Muscle of back (tissue), 3 donors: ENCODE measurements at regions not wholly inside any gene's neighbourhood (a gene's known extent, or its start where the extent isn't known, plus 50 kb on each side); places are given as distances from the start of the nearest gene placed in this dataset.

Source experiments
- DNase-seq, 3 donors: peaks; one replicate each; pipeline versions ENCODE4 v3.0.0 to v3.0.0-alpha.2; 2013

GRCh38 chr6:139931747-139932146, 557.3 kb upstream of the CITED2 start:
- DNase-seq, result no peak

DNA sequence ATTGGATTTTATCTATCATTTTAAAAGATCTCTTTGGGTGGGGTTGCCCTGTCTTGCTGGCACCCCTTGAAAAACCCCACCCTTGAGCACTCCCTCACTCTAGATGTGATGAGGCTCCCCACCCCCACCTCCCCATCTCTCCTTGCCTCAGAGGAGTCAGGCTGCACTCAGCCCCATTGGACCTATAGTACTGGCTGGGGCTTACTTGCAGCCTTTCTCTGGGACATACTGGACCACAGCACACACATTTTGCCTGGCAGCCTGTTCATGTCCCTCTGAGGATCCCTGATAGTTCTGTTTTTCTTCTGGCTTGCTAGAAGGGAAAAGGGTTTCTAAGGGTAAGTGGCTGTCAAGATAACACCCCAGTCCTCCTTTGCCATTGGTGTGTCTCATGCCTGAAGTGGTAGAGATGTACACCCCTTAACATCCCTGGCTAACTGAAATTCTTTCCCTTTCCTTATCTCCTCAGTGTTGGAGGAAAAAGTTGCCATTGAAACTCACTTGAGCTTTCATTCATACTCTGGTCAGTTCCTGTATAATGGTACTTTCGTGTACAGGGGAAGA, 553.4 kb upstream of the CITED2 start:
- no peak for DNase-seq

- DNase-seq, result peak in 2 of 3 donors; percentile 67 to 80
These were observed 552.8 kb upstream of the CITED2 start for GRCh38 chr6:139927236-139927635.

- DNase-seq, result no peak
These were observed 552.3 kb upstream of the CITED2 start for GRCh38 chr6:139926711-139927110.

DNA sequence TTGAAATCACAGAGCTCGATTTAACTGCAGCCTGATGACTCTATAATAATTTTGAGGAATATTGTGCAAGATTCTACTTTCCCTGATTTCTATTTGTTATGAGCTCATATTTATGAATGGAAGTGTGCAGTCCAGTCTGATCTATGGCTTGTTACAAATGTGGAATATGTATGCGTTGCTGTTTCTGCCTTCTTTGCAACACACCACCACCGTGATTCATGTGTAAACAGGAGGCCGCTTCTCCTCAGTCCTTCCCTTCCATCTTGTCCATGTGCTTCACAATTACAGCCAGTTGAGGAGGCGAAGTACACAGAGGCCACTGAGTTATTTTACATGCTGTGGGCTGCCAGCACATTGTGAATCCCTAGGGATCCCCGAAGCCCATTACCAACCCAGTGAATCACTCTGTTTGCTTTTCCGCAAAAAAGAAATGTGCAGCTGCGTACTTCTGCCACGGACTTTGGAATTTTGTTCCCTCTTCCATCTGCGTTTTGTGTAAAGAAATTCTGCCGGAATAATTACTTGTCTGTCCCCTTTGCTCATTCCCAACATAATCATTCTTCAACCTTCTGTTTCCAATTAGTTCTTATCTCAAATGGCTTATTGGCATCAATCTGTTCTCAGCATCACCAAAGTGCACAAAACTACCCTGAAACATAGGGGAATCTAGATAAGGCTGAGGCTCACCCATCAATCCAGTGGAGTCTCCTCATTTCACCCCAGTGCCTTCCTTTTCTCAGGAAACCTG, 551.6 kb upstream of the CITED2 start:
- peak in 2 of 3 donors; percentile 70 to 92 for DNase-seq

GRCh38 chr6:139923964-139924475, 549.6 kb upstream of the CITED2 start:
- DNase-seq, result no peak

- no peak for DNase-seq
These were observed 547.8 kb upstream of the CITED2 start for GRCh38 chr6:139922236-139922635.

DNA sequence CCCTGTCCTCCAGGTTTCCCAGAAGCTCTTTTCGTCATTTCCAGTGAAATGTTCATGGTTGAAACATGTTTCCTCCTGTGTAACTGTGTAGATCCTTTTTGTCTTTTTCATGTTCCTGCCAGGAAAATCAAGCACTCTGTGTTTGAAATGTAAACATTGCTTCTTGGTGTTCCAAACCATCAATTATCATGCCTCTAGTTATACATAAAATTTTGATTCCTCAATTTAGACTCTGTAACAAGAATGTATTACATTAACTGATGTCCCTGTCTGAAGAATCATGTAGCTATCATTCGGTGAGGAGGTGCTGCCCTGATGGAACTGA, 546.3 kb upstream of the CITED2 start:
- no peak for DNase-seq

DNA sequence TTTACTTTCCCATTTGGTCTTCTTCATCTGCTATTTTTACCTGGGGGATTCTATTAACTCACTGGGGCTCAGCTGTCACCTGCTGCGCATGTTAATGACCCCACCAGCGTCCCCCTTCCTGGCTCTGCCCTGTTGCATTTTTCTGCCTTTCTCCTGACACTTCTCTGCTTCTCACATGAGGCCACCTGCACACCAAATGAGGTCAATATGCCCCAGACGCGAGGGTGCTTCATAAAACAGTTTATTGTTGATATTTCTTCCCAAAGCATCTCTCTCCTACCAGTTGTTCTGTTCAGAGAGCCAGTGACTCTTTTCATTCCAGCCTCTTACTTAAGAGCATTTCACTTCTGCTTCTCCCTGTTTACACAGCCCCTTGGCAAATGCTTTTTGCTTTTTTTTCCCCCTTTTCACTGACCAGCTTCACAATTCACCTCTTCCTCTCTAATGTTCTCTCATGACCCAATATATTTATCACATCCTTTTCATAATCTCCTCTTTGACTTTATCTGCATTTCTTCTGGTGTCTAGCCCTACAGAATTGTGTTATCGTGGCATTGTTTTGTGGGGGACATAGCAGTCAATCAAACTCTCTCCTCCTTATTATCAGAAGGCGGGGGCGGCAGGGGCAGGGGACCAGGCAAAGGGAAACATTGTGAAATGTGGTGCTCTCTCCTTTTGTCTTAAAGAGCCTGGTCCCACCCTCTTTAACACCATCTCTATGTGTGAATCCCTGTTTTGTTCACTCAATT, 545.8 kb upstream of the CITED2 start:
- no peak for DNase-seq

- no peak for DNase-seq
These were observed 544.9 kb upstream of the CITED2 start for GRCh38 chr6:139919107-139920026.

DNA sequence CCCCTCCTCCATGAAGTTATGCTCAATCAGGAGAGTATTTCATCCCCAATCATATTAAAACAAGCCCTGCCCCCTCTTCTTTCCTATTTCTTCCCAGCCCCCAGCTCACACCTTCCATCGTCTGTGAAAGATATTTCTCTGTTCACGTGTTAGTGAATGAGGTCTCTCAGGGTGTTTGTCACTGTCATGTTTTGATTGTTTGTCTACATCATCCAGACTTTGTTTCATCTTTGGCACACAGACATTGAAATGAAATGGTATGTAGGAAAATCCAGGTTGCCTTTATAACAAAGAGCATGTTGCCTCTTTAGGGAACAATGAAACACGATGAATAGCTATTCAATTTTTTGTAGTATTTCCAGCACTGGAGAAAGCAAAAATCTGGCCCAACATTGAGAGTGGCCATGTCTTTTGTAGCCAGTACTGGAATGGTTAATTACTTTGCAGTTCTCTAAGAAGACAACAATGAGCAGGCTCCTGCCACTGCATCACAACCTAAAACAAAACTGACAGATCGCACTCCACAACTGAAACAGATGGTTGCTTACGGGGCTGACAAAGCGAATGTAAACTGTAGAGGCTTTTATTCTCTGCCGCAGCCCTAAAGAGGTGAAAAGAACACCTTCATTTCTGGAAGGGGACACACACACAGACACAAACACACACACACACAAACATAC, 543.6 kb upstream of the CITED2 start:
- DNase-seq, result no peak

- no peak for DNase-seq
These were observed 540.5 kb upstream of the CITED2 start for GRCh38 chr6:139914910-139915309.

DNA sequence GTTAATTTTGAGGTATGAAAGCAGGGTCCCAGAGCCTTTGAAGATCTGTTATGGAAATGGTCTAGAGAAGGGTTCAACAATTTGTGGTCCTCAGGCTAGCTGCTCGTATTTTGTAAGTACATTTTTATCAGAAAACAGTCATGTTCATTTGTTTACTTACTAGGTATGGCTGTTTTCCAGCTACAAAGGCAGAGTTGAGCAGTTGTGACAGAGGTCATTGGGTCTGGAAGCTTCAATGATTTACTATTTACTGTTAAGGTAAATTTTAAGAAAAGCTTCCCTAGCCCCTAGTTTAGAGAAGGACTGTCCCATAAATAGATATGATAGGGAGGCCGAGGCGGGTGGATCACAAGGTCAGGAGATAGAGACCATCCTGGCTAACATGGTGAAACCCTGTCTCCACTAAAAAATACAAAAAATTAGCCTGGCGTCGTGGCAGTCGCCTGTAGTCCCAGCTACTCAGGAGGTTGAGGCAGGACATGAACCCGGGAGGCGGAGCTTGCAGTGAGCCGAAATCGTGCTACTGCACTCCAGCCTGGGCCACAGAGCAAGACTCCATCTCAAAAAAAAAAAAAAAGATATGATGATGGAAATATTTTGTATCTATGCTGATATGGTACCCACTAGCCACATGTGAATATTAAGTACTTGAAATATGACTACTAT, 538.4 kb upstream of the CITED2 start:
- DNase-seq, result no peak

GRCh38 chr6:139909992-139910391, 535.5 kb upstream of the CITED2 start:
- DNase-seq, result no peak

- peak; percentile 36 to 78 (median 45) for DNase-seq
These were observed 531.1 kb upstream of the CITED2 start for GRCh38 chr6:139905404-139906052.

GRCh38 chr6:139904568-139904967, 530.1 kb upstream of the CITED2 start:
- DNase-seq, result no peak

DNA sequence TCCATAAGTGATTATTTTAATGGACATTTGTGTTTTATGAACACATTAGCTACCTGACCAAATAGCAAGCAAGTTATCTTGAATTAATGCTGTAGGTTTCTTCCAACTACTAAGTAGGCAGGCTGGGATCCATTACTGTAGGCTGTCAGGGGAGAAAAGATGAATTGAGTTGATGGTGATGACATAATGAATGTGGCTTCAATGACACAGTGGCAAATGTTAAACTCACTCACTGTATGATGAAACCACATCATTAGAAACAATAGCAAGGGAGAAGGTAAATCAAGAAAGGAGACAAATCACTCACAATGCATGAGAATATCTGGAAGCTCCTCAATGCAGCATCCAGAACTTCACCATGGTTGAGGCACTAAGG, 529.7 kb upstream of the CITED2 start:
- DNase-seq, result no peak

- DNase-seq, result no peak
These were observed 529.1 kb upstream of the CITED2 start for GRCh38 chr6:139903411-139904157.

DNA sequence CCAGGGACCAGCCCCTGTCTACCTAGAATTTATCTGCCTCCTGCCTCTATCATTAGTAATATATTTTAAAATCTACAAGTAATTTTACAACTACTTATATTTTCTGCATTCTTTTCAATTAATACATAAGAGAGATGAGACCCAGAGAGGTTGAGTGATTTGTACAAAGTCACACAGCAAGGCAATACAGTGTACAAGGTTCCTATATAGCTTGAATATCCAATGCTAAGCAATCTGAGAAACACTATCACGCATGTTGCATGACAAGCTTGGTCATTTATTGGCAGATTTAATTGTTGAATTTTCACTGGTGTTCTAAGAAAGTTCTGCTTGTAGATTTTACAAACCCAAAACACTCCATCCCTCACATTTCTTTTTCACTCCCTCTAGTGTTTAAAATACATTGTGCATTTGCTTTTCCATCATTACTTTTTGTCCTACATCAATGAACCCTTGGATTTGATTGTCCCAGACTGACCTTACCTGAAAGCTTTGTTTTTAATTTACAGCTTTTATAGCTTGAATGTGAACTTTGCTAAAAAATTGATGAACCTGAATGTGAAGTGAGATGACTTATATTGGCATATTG, 520.9 kb upstream of the CITED2 start:
- no peak for DNase-seq
